BJ (cell line): ENCODE measurements at regions not wholly inside any gene's neighbourhood (a gene's known extent, or its start where the extent isn't known, plus 50 kb on each side); places are given as distances from the start of the nearest gene placed in this dataset.

Source experiments
- CTCF ChIA-PET: fragments of 350-600 bp; formaldehyde crosslinking; extraction: SDS; loops from one replicate; lab custom pipeline; 2021; ENCODE audit warnings: antibody characterized with exemption, inconsistent platforms; lab: Yijun Ruan, JAX
- POLR2A ChIA-PET: fragments of 300-600 bp; sonication (Branson Sonifier 250); formaldehyde crosslinking; extraction: SDS; loops from one replicate; lab custom pipeline; 2021; ENCODE audit warnings: antibody characterized with exemption; lab: Charles Lee
- DNase-seq: peaks from one replicate; pipeline ENCODE4 v3.0.0-alpha.2; 2011; ENCODE audit warnings: low read depth
- H3K27me3 ChIP-seq: 2 replicates; pipeline ENCODE4 v1.6.0; 2011; ENCODE audit warnings: low read length; ENCODE audit not compliant: control insufficient read depth, insufficient read depth
- H3K36me3 ChIP-seq: 2 replicates; pipeline ENCODE4 v1.5.1; 2011; ENCODE audit warnings: low read length; ENCODE audit not compliant: control insufficient read depth, insufficient read depth
- H3K4me3 ChIP-seq: 2 replicates; pipeline ENCODE4 v1.5.1; 2011; ENCODE audit warnings: low read depth, mild to moderate bottlenecking, control low read depth, low read length
- TF ChIP-seq, protein P1 (sequence below): IDR thresholded peaks from 2 replicates; pipeline ENCODE4 v1.5.1; 2011; ENCODE audit warnings: low read depth, mild to moderate bottlenecking, control low read depth, inconsistent platforms, low read length, moderate library complexity; ENCODE audit not compliant: insufficient read depth

- CTCF ChIA-PET: no interaction called here
- no peak overlapping the region for H3K4me3 ChIP-seq
- DNase-seq: no peak
- H3K27me3 ChIP-seq: no peaks in the 10 kb centered on the region
- H3K36me3 ChIP-seq: no peaks in the 10 kb centered on the region
- POLR2A ChIA-PET: no interaction called here
- TF ChIP-seq, protein P1, sequence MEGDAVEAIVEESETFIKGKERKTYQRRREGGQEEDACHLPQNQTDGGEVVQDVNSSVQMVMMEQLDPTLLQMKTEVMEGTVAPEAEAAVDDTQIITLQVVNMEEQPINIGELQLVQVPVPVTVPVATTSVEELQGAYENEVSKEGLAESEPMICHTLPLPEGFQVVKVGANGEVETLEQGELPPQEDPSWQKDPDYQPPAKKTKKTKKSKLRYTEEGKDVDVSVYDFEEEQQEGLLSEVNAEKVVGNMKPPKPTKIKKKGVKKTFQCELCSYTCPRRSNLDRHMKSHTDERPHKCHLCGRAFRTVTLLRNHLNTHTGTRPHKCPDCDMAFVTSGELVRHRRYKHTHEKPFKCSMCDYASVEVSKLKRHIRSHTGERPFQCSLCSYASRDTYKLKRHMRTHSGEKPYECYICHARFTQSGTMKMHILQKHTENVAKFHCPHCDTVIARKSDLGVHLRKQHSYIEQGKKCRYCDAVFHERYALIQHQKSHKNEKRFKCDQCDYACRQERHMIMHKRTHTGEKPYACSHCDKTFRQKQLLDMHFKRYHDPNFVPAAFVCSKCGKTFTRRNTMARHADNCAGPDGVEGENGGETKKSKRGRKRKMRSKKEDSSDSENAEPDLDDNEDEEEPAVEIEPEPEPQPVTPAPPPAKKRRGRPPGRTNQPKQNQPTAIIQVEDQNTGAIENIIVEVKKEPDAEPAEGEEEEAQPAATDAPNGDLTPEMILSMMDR: no peak
Observed at GRCh38 chr13:83935566-83935965, 53.3 kb upstream of the SLITRK1 start.
